ENCODE measurements at regions not wholly inside any gene's neighbourhood (a gene's known extent, or its start where the extent isn't known, plus 50 kb on each side); places are given as distances from the start of the nearest gene placed in this dataset.

- TF ChIP-seq PHF8 (conservative IDR thresholded peaks at IDR 0.05; ENCODE audit: low read depth, low read length) (no peak), RFX5 (IDR thresholded peaks at IDR 0.05; ENCODE audit: borderline replicate concordance, low read depth, low read length) (no peak)
Observed at GRCh38 chr1:178625695-178626094, 99.3 kb upstream of the RALGPS2 start (continued).
